OCI-LY7 (cell line): ENCODE measurements at regions not wholly inside any gene's neighbourhood (a gene's known extent, or its start where the extent isn't known, plus 50 kb on each side); places are given as distances from the start of the nearest gene placed in this dataset.

Source experiments
- BruUV-seq: library from RNA; stranded (reverse); fragments of 400-500 nt; replicated peaks from 2 replicates; lab custom pipeline; 2021; lab: Mats Ljungman, UMichigan
- CTCF ChIA-PET: fragments of 300-600 bp; sonication (Branson Sonifier 250); formaldehyde crosslinking; loops from one replicate; lab custom pipeline; 2022; ENCODE audit warnings: antibody characterized with exemption; ENCODE audit not compliant: unreplicated experiment; lab: Charles Lee
- POLR2A ChIA-PET: fragments of 300-600 bp; sonication (Branson Sonifier 250); formaldehyde crosslinking; loops from one replicate; lab custom pipeline; 2022; ENCODE audit warnings: antibody characterized with exemption; lab: Charles Lee
- DNase-seq: peaks from one replicate; pipeline ENCODE4 v3.0.0-alpha.2; 2015; ENCODE audit warnings: low spot score
- H2AFZ ChIP-seq: fragments of 200-600 bp; sonication (generic), shearing (Covaris generic); 2 replicates; pipeline ENCODE4 v1.6.1; 2014; ENCODE audit warnings: mild to moderate bottlenecking, antibody characterized with exemption, low read length, moderate library complexity
- H3K27ac ChIP-seq: fragments of 200-600 bp; sonication (generic); 2 replicates; pipeline ENCODE4 v1.5.1; 2014; ENCODE audit warnings: mixed run types, low read depth, mild to moderate bottlenecking, moderate library complexity, low read length, inconsistent platforms; ENCODE audit not compliant: poor library complexity, severe bottlenecking
- H3K36me3 ChIP-seq: fragments of 200-600 bp; sonication (generic); 2 replicates; pipeline ENCODE4 v1.6.1; 2014; ENCODE audit warnings: mild to moderate bottlenecking, antibody characterized with exemption, low read length, moderate library complexity, mixed read lengths; ENCODE audit not compliant: insufficient read depth
- H3K4me1 ChIP-seq: fragments of 200-600 bp; sonication (generic); 2 replicates; pipeline ENCODE4 v1.5.1; 2014; ENCODE audit warnings: mild to moderate bottlenecking, low read length; ENCODE audit not compliant: insufficient read depth, poor library complexity, severe bottlenecking
- H3K4me2 ChIP-seq: fragments of 200-600 bp; sonication (generic); 2 replicates; pipeline ENCODE4 v1.6.1; 2014; ENCODE audit warnings: mild to moderate bottlenecking, low read length
- H3K4me3 ChIP-seq: fragments of 200-600 bp; sonication (generic); 2 replicates; pipeline ENCODE4 v1.5.1; 2014; ENCODE audit warnings: mild to moderate bottlenecking, low read depth, low read length; ENCODE audit not compliant: poor library complexity, severe bottlenecking
- H3K79me2 ChIP-seq: fragments of 200-600 bp; sonication (generic); 2 replicates; pipeline ENCODE4 v1.6.1; 2016; ENCODE audit warnings: low read depth, mild to moderate bottlenecking, low read length, moderate library complexity, mixed read lengths; ENCODE audit not compliant: insufficient read depth
- H3K9me2 ChIP-seq: fragments of 200-600 bp; sonication (generic); 2 replicates; pipeline ENCODE4 v1.6.1; 2016; ENCODE audit warnings: mild to moderate bottlenecking, low read length, mixed read lengths; ENCODE audit not compliant: insufficient read depth
- H3K9me3 ChIP-seq: fragments of 200-600 bp; sonication (generic); 2 replicates; pipeline ENCODE4 v1.6.1; 2014; ENCODE audit warnings: mild to moderate bottlenecking, mixed run types, low read length, mixed read lengths
- H4K20me1 ChIP-seq: fragments of 200-600 bp; sonication (generic); 2 replicates; pipeline ENCODE4 v1.6.1; 2014; ENCODE audit warnings: mild to moderate bottlenecking, antibody characterized with exemption, low read length, moderate library complexity, mixed read lengths; ENCODE audit not compliant: insufficient read depth
- EZH2phosphoT487 ChIP-seq: fragments of 200-600 bp; sonication (generic); IDR thresholded peaks from 2 replicates; pipeline ENCODE4 v1.6.1; 2018; ENCODE audit warnings: low read depth, borderline replicate concordance, mild to moderate bottlenecking, mixed run types, antibody characterized with exemption, low read length, moderate library complexity, mixed read lengths
- intact Hi-C: fragments of 100-400 bp; cut with micrococcal nuclease; formaldehyde crosslinking; loops from one replicate; pipeline ENCODE4 v1.10.0; 2022; ENCODE audit not compliant: unreplicated experiment
- TF ChIP-seq, protein P1 (sequence below): fragments of 200-600 bp; sonication (generic); conservative IDR thresholded peaks from 2 replicates; pipeline ENCODE4 v1.5.1; 2014; ENCODE audit warnings: mild to moderate bottlenecking, antibody characterized with exemption, low read length, moderate library complexity, mixed read lengths

DNA sequence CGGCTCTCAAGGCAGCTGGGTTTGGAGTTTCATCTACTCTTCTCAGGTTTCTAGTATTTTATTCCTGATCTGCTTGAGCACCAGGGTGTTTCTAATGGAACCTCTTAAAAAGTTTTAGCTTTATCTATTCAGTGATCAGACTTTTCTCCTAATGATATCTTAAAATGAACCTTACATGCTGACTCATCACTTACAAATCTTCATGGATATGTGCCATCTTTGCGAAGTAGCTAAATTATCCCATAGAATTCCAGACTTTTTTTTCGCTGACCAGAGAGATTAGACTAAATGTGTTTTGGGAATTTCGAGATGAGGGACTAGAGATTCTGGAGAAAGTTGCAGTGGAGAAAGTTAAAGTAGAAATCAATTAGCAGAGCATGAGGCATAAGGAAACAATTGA is 401.0 kb downstream of the GRB14 start:
- H3K4me3 ChIP-seq = no peak overlapping the region
- H4K20me1 ChIP-seq = no peaks in the 10 kb centered on the region
- no peak for TF ChIP-seq EZH2phosphoT487
- TF ChIP-seq, protein P1, sequence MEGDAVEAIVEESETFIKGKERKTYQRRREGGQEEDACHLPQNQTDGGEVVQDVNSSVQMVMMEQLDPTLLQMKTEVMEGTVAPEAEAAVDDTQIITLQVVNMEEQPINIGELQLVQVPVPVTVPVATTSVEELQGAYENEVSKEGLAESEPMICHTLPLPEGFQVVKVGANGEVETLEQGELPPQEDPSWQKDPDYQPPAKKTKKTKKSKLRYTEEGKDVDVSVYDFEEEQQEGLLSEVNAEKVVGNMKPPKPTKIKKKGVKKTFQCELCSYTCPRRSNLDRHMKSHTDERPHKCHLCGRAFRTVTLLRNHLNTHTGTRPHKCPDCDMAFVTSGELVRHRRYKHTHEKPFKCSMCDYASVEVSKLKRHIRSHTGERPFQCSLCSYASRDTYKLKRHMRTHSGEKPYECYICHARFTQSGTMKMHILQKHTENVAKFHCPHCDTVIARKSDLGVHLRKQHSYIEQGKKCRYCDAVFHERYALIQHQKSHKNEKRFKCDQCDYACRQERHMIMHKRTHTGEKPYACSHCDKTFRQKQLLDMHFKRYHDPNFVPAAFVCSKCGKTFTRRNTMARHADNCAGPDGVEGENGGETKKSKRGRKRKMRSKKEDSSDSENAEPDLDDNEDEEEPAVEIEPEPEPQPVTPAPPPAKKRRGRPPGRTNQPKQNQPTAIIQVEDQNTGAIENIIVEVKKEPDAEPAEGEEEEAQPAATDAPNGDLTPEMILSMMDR = no peak
- POLR2A ChIA-PET = no interaction called here
- H3K4me1 ChIP-seq = no peaks in the 10 kb centered on the region
- intact Hi-C loops = no loop called here
- H3K9me3 ChIP-seq = no peaks in the 10 kb centered on the region
- no TSS peak for BruUV-seq
- H3K4me2 ChIP-seq = no peak overlapping the region
- H2AFZ ChIP-seq = no peak overlapping the region
- CTCF ChIA-PET = no interaction called here
- no peaks in the 10 kb centered on the region for H3K36me3 ChIP-seq
- H3K27ac ChIP-seq = no peak overlapping the region
- H3K79me2 ChIP-seq = no peaks in the 10 kb centered on the region
- no peak for DNase-seq
- H3K9me2 ChIP-seq = no peaks in the 10 kb centered on the region

DNA sequence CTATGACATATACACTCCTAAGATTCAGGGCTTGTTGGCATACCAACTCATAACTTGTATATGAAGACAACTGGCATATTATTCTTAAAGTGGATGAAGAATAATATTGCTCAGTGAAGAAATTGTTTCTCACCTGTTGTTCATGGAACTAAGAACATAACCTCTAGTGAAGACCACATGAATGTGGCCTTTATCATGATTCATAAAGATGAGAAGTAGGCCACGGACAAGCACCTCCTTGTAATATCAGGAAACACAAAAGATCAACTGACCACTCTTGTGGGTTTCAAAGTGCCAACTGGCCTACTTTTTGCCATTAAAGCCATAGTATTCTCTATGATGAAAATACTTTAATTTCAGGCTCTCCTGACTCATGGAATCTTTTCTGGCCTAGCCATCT is 407.4 kb downstream of the GRB14 start:
- no peaks in the 10 kb centered on the region for H3K4me1 ChIP-seq
- no peaks in the 10 kb centered on the region for H4K20me1 ChIP-seq
- no peaks in the 10 kb centered on the region for H3K9me2 ChIP-seq
- DNase-seq = no peak
- H3K79me2 ChIP-seq = no peaks in the 10 kb centered on the region
- H3K4me2 ChIP-seq = no peak overlapping the region
- no peaks in the 10 kb centered on the region for H3K36me3 ChIP-seq
- H3K27ac ChIP-seq = no peak overlapping the region
- no peaks in the 10 kb centered on the region for H3K9me3 ChIP-seq
- TF ChIP-seq EZH2phosphoT487 = no peak
- TF ChIP-seq, protein P1 = no peak
- H3K4me3 ChIP-seq = no peak overlapping the region
- POLR2A ChIA-PET = no interaction called here
- no TSS peak for BruUV-seq
- intact Hi-C loops = no loop called here
- CTCF ChIA-PET = no interaction called here
- no peak overlapping the region for H2AFZ ChIP-seq

DNA sequence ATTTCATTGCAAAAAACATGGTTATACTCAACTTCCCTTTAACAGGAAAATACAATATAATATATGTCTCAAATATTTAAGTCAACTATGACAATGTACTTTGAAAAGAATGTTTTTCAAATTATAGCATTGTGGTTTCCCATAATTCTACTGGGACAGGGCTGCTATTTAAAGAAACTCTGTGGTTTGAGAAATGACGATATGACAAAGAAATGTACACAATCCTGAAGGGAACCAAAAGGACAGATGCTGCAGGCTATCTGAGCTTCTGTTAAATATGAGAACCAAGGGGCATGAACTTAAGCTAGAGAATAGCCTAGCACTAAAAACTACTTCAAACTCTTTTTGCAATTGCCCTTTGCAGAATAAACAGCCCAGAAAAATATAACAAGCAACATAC is 415.9 kb downstream of the GRB14 start:
- DNase-seq = no peak
- no TSS peak for BruUV-seq
- intact Hi-C loops = no loop called here
- ChIA-PET POLR2A (no interaction called here), CTCF (no interaction called here)
- H3K9me2 ChIP-seq = no peaks in the 10 kb centered on the region
- no peak overlapping the region for H3K27ac ChIP-seq
- TF ChIP-seq, protein P1 = no peak
- no peak for TF ChIP-seq EZH2phosphoT487
- H2AFZ ChIP-seq = no peak overlapping the region
- no peak overlapping the region for H3K4me2 ChIP-seq
- no peaks in the 10 kb centered on the region for H4K20me1 ChIP-seq
- no peaks in the 10 kb centered on the region for H3K9me3 ChIP-seq
- H3K79me2 ChIP-seq = no peaks in the 10 kb centered on the region
- H3K4me3 ChIP-seq = no peak overlapping the region
- no peaks in the 10 kb centered on the region for H3K4me1 ChIP-seq
- no peaks in the 10 kb centered on the region for H3K36me3 ChIP-seq
